DMS114 treated with DMSO at 0.1 percent for 48 hours (cell line): ENCODE measurements at regions not wholly inside any gene's neighbourhood (a gene's known extent, or its start where the extent isn't known, plus 50 kb on each side); places are given as distances from the start of the nearest gene placed in this dataset.

Experiments used
- DNase-seq: peaks from one replicate; lab custom pipeline; 2025; ENCODE audit not compliant: unreplicated experiment; lab: John Stamatoyannopoulos, UW

GRCh38 chr13:105196052-105196451 is 1339.4 kb downstream of the EFNB2 start:
- DNase-seq = no peak

- no peak for DNase-seq
These were observed 1342.4 kb downstream of the EFNB2 start for GRCh38 chr13:105193026-105193425.

GRCh38 chr13:105184201-105184600 is 1351.3 kb downstream of the EFNB2 start:
- no peak for DNase-seq

GRCh38 chr13:105177265-105177900 is 1358.1 kb downstream of the EFNB2 start:
- no peak for DNase-seq

GRCh38 chr13:105170438-105170837 is 1365.0 kb downstream of the EFNB2 start:
- DNase-seq = no peak

- no peak for DNase-seq
These were observed 1367.2 kb downstream of the EFNB2 start for GRCh38 chr13:105168295-105168694.

- DNase-seq = no peak
These were observed 1368.1 kb downstream of the EFNB2 start for GRCh38 chr13:105167385-105167784.

- no peak for DNase-seq
These were observed 1369.9 kb downstream of the EFNB2 start for GRCh38 chr13:105165449-105166125.

GRCh38 chr13:105159841-105160240 is 1375.6 kb downstream of the EFNB2 start:
- DNase-seq = no peak

- DNase-seq = no peak
These were observed 1381.9 kb downstream of the EFNB2 start for GRCh38 chr13:105153611-105154010.

- DNase-seq = no peak
These were observed 1383.8 kb downstream of the EFNB2 start for GRCh38 chr13:105151639-105152038.

GRCh38 chr13:105147461-105147860 is 1388.0 kb downstream of the EFNB2 start:
- DNase-seq = no peak

GRCh38 chr13:105144936-105145335 is 1390.5 kb downstream of the EFNB2 start:
- no peak for DNase-seq

GRCh38 chr13:105144020-105144419 is 1391.4 kb downstream of the EFNB2 start:
- no peak for DNase-seq

- no peak for DNase-seq
These were observed 1392.9 kb downstream of the EFNB2 start for GRCh38 chr13:105142556-105142955.

- peak; percentile 61 for DNase-seq
These were observed 1395.8 kb downstream of the EFNB2 start for GRCh38 chr13:105139380-105140285.

- no peak for DNase-seq
These were observed 1396.4 kb downstream of the EFNB2 start for GRCh38 chr13:105139048-105139379.

- no peak for DNase-seq
These were observed 1399.4 kb downstream of the EFNB2 start for GRCh38 chr13:105135852-105136615.

GRCh38 chr13:105127732-105128131 is 1407.7 kb downstream of the EFNB2 start:
- no peak for DNase-seq

GRCh38 chr13:105121221-105121620 is 1414.2 kb downstream of the EFNB2 start:
- no peak for DNase-seq

GRCh38 chr13:105118426-105118985 is 1417.0 kb downstream of the EFNB2 start:
- DNase-seq = no peak
